ENCODE measurements at regions not wholly inside any gene's neighbourhood (a gene's known extent, or its start where the extent isn't known, plus 50 kb on each side); places are given as distances from the start of the nearest gene placed in this dataset.

GRCh38 chr21:31408301-31409088 is 64.4 kb upstream of the TIAM1 start:
- no peak for FAIRE-seq

DNA sequence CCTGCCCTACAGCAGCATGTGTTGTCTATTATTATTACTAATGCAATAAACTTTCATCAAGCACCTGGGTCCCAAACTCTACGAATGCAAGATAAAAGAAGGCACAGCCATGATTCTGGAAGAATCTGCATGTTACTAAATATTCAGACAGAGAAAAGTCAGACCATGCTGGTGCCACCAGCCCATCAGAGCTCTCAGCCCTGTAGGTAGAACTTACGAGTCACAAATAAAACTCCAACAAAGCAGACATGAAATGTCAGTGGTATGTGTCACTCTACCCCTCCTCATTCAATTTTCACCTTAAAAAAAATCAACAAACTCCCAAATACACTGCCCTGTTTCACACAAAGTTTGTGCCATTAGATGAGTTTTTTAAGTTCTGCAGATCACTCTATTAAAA is 62.4 kb upstream of the TIAM1 start:
- FAIRE-seq, result no peak

GRCh38 chr21:31405604-31406003 is 61.5 kb upstream of the TIAM1 start:
- no peak for FAIRE-seq

DNA sequence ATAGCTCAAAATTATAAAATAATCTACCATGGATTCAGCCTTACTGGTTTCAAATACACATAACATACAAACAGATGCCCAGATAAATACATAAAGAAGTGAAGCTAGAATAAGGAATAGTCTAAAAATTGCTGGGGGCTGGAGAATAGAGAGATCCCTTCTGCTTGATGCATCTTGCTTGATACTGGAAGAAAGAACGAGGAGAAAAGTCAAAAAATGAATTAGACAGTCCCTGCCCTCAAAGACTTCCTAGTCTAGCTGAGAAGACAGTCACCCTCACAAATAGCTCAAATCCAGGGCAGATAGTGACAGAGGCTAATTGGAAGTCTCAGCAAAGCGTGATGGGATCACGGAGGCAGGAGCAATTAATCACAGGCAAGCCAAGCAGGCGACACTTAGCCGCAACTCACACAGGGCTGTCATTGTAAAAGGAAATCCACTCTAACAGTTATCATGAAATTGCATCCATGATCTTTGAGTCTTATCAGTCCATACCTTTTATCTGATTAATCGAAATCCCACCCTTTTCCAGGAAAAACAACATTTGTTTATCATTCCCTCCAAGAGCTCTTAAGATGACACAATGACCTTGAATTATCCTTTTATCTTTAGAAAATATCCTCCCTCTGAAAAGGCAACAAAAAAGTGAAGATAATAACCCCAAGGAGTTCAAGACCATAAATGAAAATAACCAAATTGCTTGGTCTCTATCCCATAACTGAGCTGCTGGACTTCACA is 59.7 kb upstream of the TIAM1 start:
- no peak for FAIRE-seq

DNA sequence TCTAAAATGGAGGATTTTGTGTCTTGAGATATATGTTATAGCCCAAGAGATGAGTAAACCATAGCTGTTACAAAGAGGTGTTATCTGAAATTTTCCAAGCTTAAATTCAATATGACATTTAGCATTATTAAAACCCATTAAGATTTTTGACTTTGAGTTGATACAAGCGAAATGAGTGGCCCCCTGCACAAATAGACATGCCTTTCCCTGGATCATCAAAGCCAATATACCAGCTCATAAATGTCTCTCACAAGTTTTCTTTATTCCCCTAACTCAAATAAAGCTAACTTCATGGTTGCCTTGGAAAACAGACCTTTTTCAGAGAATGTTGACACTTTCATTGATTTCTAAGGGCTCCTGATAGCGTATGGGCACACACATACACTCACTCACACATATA is 55.5 kb upstream of the TIAM1 start:
- no peak for FAIRE-seq

DNA sequence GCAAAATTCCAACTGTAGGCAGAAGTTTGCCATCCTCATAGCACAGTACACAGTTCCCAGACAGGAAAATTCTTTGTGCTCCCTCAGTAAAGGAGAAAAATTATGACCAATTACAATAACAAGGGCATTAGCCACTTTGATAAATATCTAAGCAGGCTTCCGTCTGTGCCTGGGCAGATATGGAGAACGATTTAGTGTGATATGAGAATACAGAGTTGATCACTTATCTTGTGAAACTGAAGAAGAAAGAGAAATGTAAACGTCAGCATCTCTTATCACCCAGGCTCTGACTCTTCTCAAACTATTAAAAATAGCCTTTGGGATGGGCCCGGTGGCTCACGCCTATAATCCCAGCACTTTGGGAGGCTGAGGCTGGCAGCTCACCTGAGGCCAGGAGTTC is 54.5 kb upstream of the TIAM1 start:
- FAIRE-seq, result no peak

DNA sequence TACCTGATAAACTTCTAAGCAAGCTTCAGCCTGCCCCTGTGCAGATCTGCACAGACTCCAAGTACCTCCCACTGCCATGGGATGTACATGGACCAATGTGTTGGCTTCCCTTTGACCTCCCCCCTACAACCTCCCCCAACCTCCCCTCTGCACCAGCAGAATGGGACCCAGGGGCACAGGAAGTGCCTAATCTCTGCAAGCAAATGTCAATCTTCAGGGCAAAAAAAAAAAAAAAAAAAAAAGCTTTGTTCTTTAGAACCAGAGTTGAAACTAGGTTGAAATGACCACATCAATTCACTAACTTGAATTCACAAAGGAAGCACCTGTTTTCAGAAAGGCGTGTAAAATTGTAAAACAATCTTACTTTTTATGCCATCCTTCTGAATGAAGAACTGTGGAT is 53.9 kb upstream of the TIAM1 start:
- no peak for FAIRE-seq

- FAIRE-seq, result no peak
These were observed 53.5 kb upstream of the TIAM1 start for GRCh38 chr21:31397515-31397926.

GRCh38 chr21:31397030-31397429 is 53.0 kb upstream of the TIAM1 start:
- no peak for FAIRE-seq

DNA sequence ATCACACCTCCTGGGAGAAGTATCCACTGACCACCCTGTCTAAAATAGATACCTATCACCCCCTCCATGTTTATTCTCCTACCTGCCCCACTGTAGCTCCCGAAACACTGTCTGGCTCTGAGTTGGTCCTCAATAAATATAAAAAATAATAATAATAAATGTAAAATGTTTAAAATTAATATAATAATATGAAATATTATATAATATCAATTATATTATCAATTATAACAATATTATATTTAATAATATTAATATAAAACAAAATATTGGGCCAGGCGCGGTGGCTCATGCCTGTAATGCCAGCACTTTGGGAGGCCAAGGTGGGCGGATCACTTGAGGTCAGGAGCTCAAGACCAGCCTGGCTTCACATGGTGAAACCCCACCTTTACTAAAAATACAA is 52.3 kb upstream of the TIAM1 start:
- FAIRE-seq, result no peak

DNA sequence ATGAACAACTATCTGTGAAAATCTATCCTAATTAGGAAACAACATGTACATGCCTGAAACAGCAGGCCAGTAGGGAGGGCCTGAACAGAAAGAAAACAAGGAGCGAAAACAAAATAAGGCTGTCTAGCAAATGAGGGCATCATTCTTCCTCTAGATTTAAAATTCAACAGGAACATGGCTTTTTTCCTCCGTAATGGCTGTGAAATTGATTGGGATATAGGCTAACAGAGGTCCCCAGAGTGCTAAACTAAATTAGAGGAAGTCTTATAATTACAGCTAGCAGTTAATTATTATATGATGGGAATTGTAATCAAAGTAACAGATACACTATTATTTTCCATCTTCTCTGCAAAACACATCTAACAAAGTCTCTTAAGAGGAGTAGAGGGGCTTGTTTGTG is 51.7 kb upstream of the TIAM1 start:
- FAIRE-seq, result no peak

DNA sequence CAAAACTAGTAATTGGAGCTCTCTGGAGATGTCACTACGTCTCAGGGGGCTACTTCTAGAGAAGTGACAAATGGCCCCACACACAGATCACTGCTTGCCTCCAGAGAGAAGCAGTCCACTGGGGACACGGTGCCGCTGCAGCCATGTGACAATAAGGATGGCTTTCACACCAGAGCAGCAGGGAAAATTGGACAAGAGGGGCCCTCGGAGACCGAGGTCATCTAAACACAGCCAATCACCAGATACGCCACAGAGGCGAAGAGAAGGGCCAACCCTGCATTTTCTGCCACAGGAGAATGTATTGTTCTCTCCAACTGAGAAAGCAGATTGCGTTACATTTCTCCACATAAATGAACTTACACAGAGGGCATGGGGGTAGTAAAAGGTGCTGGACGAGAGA is 51.2 kb upstream of the TIAM1 start:
- FAIRE-seq, result no peak

GRCh38 chr21:31394309-31394708 is 50.2 kb upstream of the TIAM1 start:
- no peak for FAIRE-seq

Measured in endometrium (tissue), 2 donors.